OCI-LY1 (cell line): ENCODE measurements at regions not wholly inside any gene's neighbourhood (a gene's known extent, or its start where the extent isn't known, plus 50 kb on each side); places are given as distances from the start of the nearest gene placed in this dataset.

Experiments used
- H2AFZ ChIP-seq: fragments of 200-600 bp; sonication (generic), shearing (Covaris generic); 2 replicates; pipeline ENCODE4 v1.6.0; 2014; ENCODE audit warnings: antibody characterized with exemption, mild to moderate bottlenecking, low read length
- H3F3A ChIP-seq: fragments of 200-600 bp; sonication (generic), shearing (Covaris generic); 2 replicates; pipeline ENCODE4 v1.6.0; 2014; ENCODE audit warnings: mild to moderate bottlenecking, antibody characterized with exemption, low read length, moderate library complexity; ENCODE audit not compliant: insufficient read depth
- H3K27ac ChIP-seq: fragments of 200-600 bp; sonication (generic); 2 replicates; pipeline ENCODE4 v1.5.1; 2014; ENCODE audit warnings: low read length, mixed run types, mild to moderate bottlenecking, low read depth; ENCODE audit not compliant: poor library complexity, severe bottlenecking
- H3K27me3 ChIP-seq: fragments of 200-600 bp; sonication (generic); 2 replicates; pipeline ENCODE4 v1.6.0; 2014; ENCODE audit warnings: antibody characterized with exemption, mild to moderate bottlenecking, low read length, moderate library complexity; ENCODE audit not compliant: insufficient read depth
- H3K36me3 ChIP-seq: fragments of 200-600 bp; sonication (generic); 2 replicates; pipeline ENCODE4 v1.6.1; 2014; ENCODE audit warnings: mild to moderate bottlenecking, antibody characterized with exemption, low read length, moderate library complexity, mixed read lengths; ENCODE audit not compliant: insufficient read depth
- H3K4me1 ChIP-seq: fragments of 200-600 bp; sonication (generic); 2 replicates; pipeline ENCODE4 v1.5.1; 2014; ENCODE audit warnings: mild to moderate bottlenecking, low read length, moderate library complexity; ENCODE audit not compliant: insufficient read depth, severe bottlenecking
- H3K4me2 ChIP-seq: fragments of 200-600 bp; sonication (generic), shearing (Covaris generic); 2 replicates; pipeline ENCODE4 v1.6.1; 2014; ENCODE audit warnings: low read length
- H3K4me3 ChIP-seq: fragments of 200-600 bp; sonication (generic); 2 replicates; pipeline ENCODE4 v1.5.1; 2014; ENCODE audit warnings: low read length, low read depth, mild to moderate bottlenecking, mixed read lengths; ENCODE audit not compliant: poor library complexity, severe bottlenecking
- H3K79me2 ChIP-seq: fragments of 200-600 bp; shearing (Covaris generic); 2 replicates; pipeline ENCODE4 v1.6.1; 2016; ENCODE audit warnings: mixed run types, low read length, mixed read lengths; ENCODE audit not compliant: insufficient read depth
- H3K9ac ChIP-seq: fragments of 200-600 bp; sonication (generic), shearing (Covaris generic); 2 replicates; pipeline ENCODE4 v1.6.1; 2014; ENCODE audit warnings: mild to moderate bottlenecking, low read length, mixed read lengths
- H3K9me2 ChIP-seq: fragments of 200-600 bp; sonication (generic), shearing (Covaris generic); 2 replicates; pipeline ENCODE4 v1.6.1; 2014; ENCODE audit warnings: low read depth, mild to moderate bottlenecking, low read length, mixed read lengths
- H3K9me3 ChIP-seq: fragments of 200-600 bp; shearing (Covaris generic); 2 replicates; pipeline ENCODE4 v1.6.1; 2014; ENCODE audit warnings: low read length, mixed read lengths
- H4K20me1 ChIP-seq: fragments of 200-600 bp; sonication (generic), shearing (Covaris generic); 2 replicates; pipeline ENCODE4 v1.6.0; 2016; ENCODE audit warnings: mild to moderate bottlenecking, low read length; ENCODE audit not compliant: insufficient read depth
- CTCF ChIP-seq: fragments of 200-600 bp; sonication (generic), shearing (Covaris generic); IDR thresholded peaks from 2 replicates; pipeline ENCODE4 v1.5.1; 2017; ENCODE audit warnings: mild to moderate bottlenecking, antibody characterized with exemption, low read length, moderate library complexity, mixed read lengths
- EZH2 ChIP-seq: fragments of 200-600 bp; sonication (generic), shearing (Covaris generic); IDR thresholded peaks from 2 replicates; pipeline ENCODE4 v1.8.0; 2017; ENCODE audit warnings: borderline replicate concordance, mixed run types, mild to moderate bottlenecking, antibody characterized with exemption, low read length, moderate library complexity, mixed read lengths

GRCh38 chr4:8939160-8939839 lies 67.7 kb upstream of the HMX1 start:
- no peak overlapping the region for H2AFZ ChIP-seq
- no peaks in the 10 kb centered on the region for H3K79me2 ChIP-seq
- H3K4me3 ChIP-seq: no peak overlapping the region
- H3K36me3 ChIP-seq: no peaks in the 10 kb centered on the region
- no peaks in the 10 kb centered on the region for H3K9me3 ChIP-seq
- no peak overlapping the region for H3K27ac ChIP-seq
- no peak overlapping the region for H3K4me2 ChIP-seq
- H3K27me3 ChIP-seq: no peaks in the 10 kb centered on the region
- H3K9me2 ChIP-seq: no peaks in the 10 kb centered on the region
- TF ChIP-seq EZH2: no peak
- H4K20me1 ChIP-seq: no peaks in the 10 kb centered on the region
- H3K4me1 ChIP-seq: no peaks in the 10 kb centered on the region
- no peak overlapping the region for H3K9ac ChIP-seq
- H3F3A ChIP-seq: no peaks in the 10 kb centered on the region

- no peak overlapping the region for H3K4me3 ChIP-seq
Observed at GRCh38 chr4:8938623-8939022, 67.0 kb upstream of the HMX1 start.

GRCh38 chr4:8938137-8938536 lies 66.5 kb upstream of the HMX1 start:
- H3K36me3 ChIP-seq: no peaks in the 10 kb centered on the region
- H3F3A ChIP-seq: no peaks in the 10 kb centered on the region
- no peak overlapping the region for H2AFZ ChIP-seq
- TF ChIP-seq EZH2 (no peak), CTCF (no peak)
- H3K9me2 ChIP-seq: no peaks in the 10 kb centered on the region
- H3K27me3 ChIP-seq: no peaks in the 10 kb centered on the region
- H3K9me3 ChIP-seq: no peaks in the 10 kb centered on the region
- H3K4me3 ChIP-seq: no peak overlapping the region
- no peak overlapping the region for H3K9ac ChIP-seq
- H3K27ac ChIP-seq: no peak overlapping the region
- H3K4me2 ChIP-seq: no peak overlapping the region
- H3K4me1 ChIP-seq: no peaks in the 10 kb centered on the region
- no peaks in the 10 kb centered on the region for H3K79me2 ChIP-seq
- no peaks in the 10 kb centered on the region for H4K20me1 ChIP-seq

More at GRCh38 chr4:8938623-8939022, 67.0 kb upstream of the HMX1 start:
- H3K9ac ChIP-seq: no peak overlapping the region
- H3K36me3 ChIP-seq: no peaks in the 10 kb centered on the region
- H3K4me1 ChIP-seq: no peaks in the 10 kb centered on the region
- H3K4me2 ChIP-seq: no peak overlapping the region
- H3K79me2 ChIP-seq: no peaks in the 10 kb centered on the region
- H3F3A ChIP-seq: no peaks in the 10 kb centered on the region
- H3K27ac ChIP-seq: no peak overlapping the region
- no peaks in the 10 kb centered on the region for H3K9me3 ChIP-seq
- no peaks in the 10 kb centered on the region for H3K9me2 ChIP-seq
- H4K20me1 ChIP-seq: no peaks in the 10 kb centered on the region
- H2AFZ ChIP-seq: no peak overlapping the region
- TF ChIP-seq CTCF: no peak
- no peak for TF ChIP-seq EZH2
- no peaks in the 10 kb centered on the region for H3K27me3 ChIP-seq

- H3K36me3 ChIP-seq: no peaks in the 10 kb centered on the region
- TF ChIP-seq CTCF (no peak), EZH2 (no peak)
- H3K79me2 ChIP-seq: no peaks in the 10 kb centered on the region
- H3K27ac ChIP-seq: no peak overlapping the region
- H3K4me1 ChIP-seq: no peaks in the 10 kb centered on the region
- no peaks in the 10 kb centered on the region for H3K9me3 ChIP-seq
- H3K27me3 ChIP-seq: no peaks in the 10 kb centered on the region
- no peak overlapping the region for H3K4me3 ChIP-seq
- H3K9me2 ChIP-seq: no peaks in the 10 kb centered on the region
- no peak overlapping the region for H2AFZ ChIP-seq
- H3F3A ChIP-seq: no peaks in the 10 kb centered on the region
- H3K9ac ChIP-seq: no peak overlapping the region
- H4K20me1 ChIP-seq: no peaks in the 10 kb centered on the region
- no peak overlapping the region for H3K4me2 ChIP-seq
Observed at GRCh38 chr4:8932884-8933283, 61.2 kb upstream of the HMX1 start.
